Stimulated activated CD8-positive, alpha-beta memory T cell treated with anti-CD3 and anti-CD28 coated beads, Interleukin-7, amount 100 ng/mL, for 24 hours (primary cell): ENCODE measurements at regions not wholly inside any gene's neighbourhood (a gene's known extent, or its start where the extent isn't known, plus 50 kb on each side); places are given as distances from the start of the nearest gene placed in this dataset.

Experiments used
- DNase-seq: peaks from one replicate; pipeline ENCODE4 v3.0.0-alpha.2; 2020; ENCODE audit warnings: low read depth

- no peak for DNase-seq
These were observed 179.6 kb upstream of the SGCD start for GRCh38 chr5:156147261-156147943.

DNA sequence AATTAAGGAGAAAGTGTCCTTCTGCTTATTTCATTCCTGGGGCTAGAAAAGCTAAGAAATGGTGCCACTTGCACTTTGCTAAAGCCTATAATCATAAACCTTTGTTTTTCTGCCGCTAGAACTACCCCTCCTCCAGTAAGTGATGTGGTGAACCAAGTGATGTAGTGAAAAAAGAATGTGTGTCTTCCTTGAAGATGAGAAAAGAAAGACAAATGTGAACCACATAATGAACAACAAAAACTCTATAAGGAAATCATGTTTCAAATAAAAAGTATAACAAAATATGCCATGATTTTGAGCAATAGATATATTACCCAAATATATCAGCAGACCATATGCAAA, 179.0 kb upstream of the SGCD start:
- no peak for DNase-seq

DNA sequence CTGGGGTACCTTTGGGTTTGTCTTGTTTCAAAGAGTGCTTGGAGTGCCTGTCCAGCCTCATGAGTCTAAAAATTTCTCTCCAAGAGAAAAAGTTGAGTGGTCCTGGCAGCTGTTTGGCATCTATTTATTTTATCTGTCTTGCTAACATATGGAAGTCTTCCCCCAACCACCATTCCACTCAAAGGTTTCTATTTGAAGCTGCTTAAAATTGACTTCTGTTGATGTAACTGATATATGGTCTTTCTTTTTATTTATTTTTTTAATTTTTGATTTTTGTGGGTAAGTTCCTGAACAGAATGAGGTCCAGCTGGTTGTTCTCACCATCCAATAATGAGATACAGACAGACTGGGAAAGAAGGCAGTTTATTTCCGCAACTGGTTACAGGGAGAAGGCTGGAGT, 178.7 kb upstream of the SGCD start:
- no peak for DNase-seq

- no peak for DNase-seq
These were observed 177.8 kb upstream of the SGCD start for GRCh38 chr5:156149213-156149612.

GRCh38 chr5:156153602-156154001, 173.4 kb upstream of the SGCD start:
- no peak for DNase-seq

GRCh38 chr5:156154757-156155156, 172.2 kb upstream of the SGCD start:
- DNase-seq = no peak

DNA sequence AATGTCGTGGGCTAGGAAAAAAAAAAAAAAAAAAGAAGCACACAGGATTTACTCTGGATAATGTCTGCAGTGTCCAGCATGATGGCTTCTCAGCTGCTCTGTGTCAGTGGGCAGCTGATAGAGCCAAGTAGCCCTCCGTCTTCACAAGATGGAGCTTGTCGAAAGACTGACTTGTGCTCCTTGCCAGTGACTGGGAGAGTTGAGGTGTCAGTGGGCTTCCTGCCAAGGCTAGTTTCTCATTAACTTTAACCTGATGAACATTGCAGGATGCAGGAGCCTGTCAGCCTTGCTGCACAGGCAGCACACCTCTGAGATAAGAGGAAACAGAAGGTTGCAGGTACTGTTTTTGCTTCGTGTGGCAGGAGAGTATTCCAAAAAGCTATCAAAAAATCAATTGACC, 171.4 kb upstream of the SGCD start:
- DNase-seq = no peak

DNA sequence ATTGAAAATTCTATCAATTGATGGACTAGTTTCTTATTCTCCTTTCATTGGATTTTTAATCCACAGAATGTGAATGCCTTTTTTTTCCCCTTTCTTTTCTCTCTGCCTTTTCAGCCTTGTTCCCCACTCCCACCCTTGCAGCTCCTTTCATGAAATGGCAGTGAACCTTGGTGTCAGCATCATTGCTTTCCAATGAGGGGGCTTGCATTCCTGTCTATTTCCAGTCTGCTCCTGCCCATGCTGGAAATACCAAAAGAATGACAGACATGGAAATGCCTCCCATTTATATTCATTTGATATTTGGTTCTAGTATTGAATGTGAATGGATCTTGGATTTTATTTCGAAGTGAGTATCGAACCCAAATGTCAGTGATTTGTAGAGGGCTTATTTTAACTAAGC, 162.7 kb upstream of the SGCD start:
- DNase-seq = no peak

- no peak for DNase-seq
These were observed 157.5 kb upstream of the SGCD start for GRCh38 chr5:156169495-156169894.

- no peak for DNase-seq
These were observed 156.5 kb upstream of the SGCD start for GRCh38 chr5:156170351-156170961.

GRCh38 chr5:156174225-156174624, 152.7 kb upstream of the SGCD start:
- DNase-seq = no peak

DNA sequence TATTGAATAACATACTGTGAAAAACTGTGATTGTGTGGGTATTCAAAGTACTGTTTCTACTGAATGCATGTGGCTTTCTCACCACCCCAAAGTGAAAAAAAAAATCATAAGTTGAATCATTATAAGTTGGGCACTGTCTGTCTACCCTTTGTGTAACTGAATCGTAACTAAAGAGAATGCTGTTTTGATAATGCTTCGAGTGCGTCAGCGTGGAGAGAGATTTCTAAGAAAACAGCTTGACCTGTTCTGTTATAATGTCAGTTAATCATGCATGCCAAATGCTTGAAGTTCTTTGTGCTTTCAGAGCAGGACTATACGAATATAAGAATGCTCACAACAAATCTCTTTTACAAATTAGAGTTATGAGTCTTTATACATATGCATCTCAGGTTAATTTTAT, 148.8 kb upstream of the SGCD start:
- DNase-seq = no peak

GRCh38 chr5:156181656-156182055, 145.3 kb upstream of the SGCD start:
- no peak for DNase-seq

DNA sequence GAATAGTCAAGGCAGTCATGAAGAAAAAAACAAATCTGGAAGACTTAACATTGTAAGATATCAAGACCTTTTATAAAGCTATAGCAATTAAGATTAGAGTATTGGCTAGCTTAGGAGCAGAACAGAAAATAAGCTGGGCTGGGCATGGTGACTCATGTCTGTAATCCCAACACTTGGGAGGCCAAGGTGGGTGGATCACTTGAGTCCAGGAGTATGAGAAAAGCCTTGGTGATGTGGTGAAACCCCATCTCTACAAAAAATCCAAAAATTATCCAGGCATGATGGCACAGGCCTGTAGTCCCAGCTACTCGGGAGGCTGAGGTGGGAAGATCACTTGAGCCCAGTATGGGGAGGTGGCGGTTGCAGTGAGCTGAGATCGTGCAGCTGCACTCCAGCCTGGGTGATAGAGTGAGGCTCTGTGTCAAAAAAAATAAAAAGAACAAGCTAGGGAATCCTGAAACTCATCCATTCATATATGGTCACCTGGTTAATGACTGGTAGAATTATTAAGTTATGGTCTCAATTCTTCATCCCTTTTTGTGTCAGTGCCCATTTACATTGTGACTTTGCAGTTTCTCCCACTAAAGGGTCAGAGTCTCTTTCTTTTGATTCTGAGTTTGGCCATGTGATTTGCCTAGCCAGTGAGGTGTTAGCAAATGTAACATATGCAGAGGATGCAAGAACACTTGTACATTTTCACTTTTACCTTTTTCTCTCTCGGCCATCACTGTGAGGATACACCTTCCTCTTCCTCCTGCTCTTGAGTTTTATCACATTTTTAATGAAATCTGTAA, 144.6 kb upstream of the SGCD start:
- no peak for DNase-seq

- no peak for DNase-seq
These were observed 140.2 kb upstream of the SGCD start for GRCh38 chr5:156186760-156187159.

- no peak for DNase-seq
These were observed 138.9 kb upstream of the SGCD start for GRCh38 chr5:156188016-156188415.

DNA sequence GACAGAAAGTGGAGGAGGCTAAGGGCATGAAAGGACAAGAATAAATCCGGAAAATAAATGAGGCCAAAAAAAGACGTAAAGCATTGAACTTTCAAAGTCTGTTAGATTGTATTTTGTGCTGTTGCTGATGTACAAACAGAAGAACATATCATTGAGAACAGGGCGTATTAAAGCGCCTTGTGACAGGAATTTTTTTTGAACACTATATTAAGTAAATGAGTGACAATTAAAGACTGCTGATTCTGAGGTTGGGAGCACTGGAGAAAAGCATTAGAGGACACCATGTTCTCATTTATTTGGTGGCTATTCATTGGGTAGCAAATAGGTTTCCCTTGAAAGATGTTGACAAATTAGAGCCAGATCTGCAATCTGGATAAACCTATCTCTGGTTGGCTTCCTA, 137.3 kb upstream of the SGCD start:
- no peak for DNase-seq

DNA sequence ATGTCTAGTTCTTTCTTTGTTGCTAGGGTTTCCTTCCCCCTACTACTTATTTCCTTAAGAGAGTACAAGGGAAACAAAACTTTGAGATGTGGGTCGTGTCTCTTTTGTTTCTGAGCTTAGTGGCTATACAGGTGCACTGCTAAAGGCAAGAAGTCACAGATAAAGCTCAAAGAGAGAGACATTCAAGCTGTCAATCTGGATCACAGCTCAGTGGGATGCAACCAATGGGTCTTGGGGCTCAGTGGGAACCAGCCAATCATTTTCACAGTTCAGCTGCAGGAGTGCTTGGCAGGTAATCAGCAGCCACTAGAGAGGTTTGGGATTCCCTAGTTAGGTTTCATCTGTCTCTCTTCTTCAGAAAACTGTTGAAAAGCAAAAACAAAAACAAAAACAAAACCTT, 135.4 kb upstream of the SGCD start:
- no peak for DNase-seq

DNA sequence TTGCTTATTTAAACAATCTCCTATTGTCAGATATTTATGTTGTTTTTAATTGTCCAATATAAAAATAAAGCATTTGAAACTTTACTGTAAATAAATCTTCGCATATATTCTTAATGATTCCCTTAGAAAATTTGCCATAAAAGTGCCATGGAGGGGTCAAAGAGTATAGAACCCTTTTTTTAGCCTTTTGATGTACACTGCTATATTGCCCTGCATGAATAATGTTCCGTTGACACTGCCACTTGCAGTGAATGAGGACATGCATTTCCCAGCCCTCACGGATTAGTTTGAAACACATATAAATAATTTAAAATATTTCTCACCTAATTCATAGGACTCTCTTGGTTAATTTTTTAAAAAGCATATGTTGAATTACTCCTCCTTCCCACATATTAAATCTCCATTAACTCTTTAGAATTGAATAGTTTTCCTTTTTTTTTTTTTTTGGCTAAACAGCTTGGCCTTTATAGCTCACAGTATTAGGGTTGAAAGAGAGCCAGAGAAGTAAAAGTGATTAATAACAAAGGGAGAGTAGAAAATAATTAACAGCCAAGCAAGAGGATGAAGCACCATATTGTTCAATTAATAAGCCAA, 129.8 kb upstream of the SGCD start:
- no peak for DNase-seq

DNA sequence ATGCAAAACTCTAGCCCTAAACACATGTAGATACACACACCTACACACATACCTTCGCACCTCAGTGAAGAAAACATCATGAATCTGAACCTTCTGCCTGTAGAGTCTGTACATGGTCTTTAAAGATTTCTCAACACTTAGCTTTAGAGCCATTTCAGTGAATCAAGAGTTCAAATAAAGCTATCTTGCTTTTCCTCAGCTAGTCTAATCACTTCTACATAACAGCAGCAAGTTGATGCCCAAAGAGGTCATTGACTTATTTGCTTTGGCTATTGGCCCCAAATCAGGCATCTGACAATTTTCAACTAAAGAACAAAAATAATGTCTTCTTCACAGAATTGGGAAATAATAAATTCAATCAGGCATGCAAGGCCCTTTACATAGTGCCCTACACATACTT, 127.9 kb upstream of the SGCD start:
- DNase-seq = no peak

DNA sequence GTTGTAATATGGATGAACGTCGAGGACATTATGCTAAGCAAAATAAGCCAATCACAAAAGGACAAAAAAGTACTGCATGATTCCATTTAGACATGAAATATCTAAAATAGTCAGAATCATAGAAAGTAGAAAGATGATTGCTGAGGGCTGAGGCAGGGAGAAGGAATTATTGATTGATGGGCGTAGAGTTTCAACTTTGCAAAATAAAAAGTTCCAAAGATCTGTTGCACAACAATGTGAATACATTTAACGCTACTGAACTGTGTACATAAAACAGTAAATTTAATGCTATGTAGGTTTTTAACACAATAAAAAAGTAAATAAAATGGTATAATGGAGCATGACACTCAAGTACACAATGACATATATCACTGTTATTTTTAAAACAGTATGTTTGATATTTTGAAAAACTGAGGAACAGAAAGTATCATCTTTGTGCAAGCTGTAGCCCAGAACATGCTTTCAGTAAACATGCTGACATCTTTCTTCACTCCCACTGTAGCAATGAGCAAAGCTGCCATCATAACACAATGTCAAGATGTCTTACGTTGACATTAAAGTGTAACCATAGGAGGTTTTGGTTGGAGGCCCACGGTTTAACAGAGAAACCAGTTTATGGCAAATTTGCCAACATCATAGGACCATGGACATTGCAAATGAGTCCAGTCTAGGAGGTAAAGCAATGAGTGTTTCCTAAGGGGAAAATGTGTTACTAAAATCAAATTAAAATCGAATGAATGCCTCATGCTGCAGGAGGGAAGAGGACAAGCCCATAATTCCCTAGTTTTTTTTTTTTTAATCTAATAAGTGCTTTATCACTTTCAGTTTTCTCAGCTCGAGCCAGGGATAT, 125.8 kb upstream of the SGCD start:
- DNase-seq = no peak

GRCh38 chr5:156201788-156202403, 125.1 kb upstream of the SGCD start:
- no peak for DNase-seq
